ENCODE measurements at regions not wholly inside any gene's neighbourhood (a gene's known extent, or its start where the extent isn't known, plus 50 kb on each side); places are given as distances from the start of the nearest gene placed in this dataset.

DNA sequence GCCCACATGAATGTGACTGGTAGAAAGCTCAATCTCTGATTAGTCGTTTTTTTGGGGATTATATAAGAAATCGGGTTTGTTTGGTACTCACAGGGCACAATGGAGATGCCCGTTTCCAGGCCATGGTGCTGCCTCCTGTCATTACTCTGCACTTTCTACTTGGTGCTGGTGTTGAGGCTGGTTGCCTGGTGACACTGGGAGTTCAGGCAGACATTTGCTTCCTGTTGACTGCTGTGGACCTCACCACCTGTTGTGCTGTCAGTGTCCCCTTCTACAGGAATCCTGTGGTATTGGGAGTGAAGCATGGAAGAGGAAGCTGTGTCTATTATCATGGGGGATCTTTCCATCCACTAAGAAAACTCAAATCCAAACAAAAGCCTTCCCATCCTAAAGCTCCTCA lies 227.2 kb upstream of the TBL1XR1 start:
- TF ChIP-seq POLR2A (IDR thresholded peaks at IDR 0.05; ENCODE audit: low read depth, low read length) (no peak), TAF1 (IDR thresholded peaks at IDR 0.05; ENCODE audit: borderline replicate concordance, low read depth, low read length) (no peak)
